Mucosa of descending colon (tissue), 3 donors: ENCODE measurements at regions not wholly inside any gene's neighbourhood (a gene's known extent, or its start where the extent isn't known, plus 50 kb on each side); places are given as distances from the start of the nearest gene placed in this dataset.

Experiments
- ATAC-seq: fragments of 200-7000 bp; cut with Tn5 transposase; one replicate; pipeline ENCODE4 v1.9.1; 2020; ENCODE audit warnings: mild to moderate bottlenecking, moderate library complexity
- DNase-seq, 3 donors: peaks; one replicate each; pipeline ENCODE4 v3.0.0-alpha.2; 2020
- H3K36me3 ChIP-seq: fragments of 200-600 bp; one replicate; pipeline ENCODE4 v1.8.0; 2021; ENCODE audit warnings: low read depth, mild to moderate bottlenecking
- H3K4me1 ChIP-seq: fragments of 200-600 bp; one replicate; pipeline ENCODE4 v1.8.0; 2021; ENCODE audit warnings: low read depth, mild to moderate bottlenecking
- H3K4me3 ChIP-seq: fragments of 200-600 bp; one replicate; pipeline ENCODE4 v1.8.0; 2021; ENCODE audit warnings: mild to moderate bottlenecking
- H3K9me3 ChIP-seq: fragments of 200-600 bp; one replicate; pipeline ENCODE4 v1.8.0; 2021; ENCODE audit warnings: mild to moderate bottlenecking
- intact Hi-C, 2 donors: fragments of 100-400 bp; cut with DNase I in 1 of 2; cut with micrococcal nuclease in 1 of 2; formaldehyde crosslinking; loops; one replicate each; pipeline versions ENCODE4 v1.11.0 to v1.11.1; 2022; cut with DNase I, micrococcal nuclease
- TF ChIP-seq, protein P1 (sequence below): fragments of 200-600 bp; IDR thresholded peaks from one replicate; pipeline ENCODE4 v1.8.0; 2022; ENCODE audit warnings: antibody characterized with exemption, mild to moderate bottlenecking
- donor health status: DM: no; HTN: no; CAD: no; lungs with moderate emphysema.
- donor health status: DM: no; HTN: no; CAD: no.
- donor health status: DM: no; HTN: yes; CAD: no.

DNA sequence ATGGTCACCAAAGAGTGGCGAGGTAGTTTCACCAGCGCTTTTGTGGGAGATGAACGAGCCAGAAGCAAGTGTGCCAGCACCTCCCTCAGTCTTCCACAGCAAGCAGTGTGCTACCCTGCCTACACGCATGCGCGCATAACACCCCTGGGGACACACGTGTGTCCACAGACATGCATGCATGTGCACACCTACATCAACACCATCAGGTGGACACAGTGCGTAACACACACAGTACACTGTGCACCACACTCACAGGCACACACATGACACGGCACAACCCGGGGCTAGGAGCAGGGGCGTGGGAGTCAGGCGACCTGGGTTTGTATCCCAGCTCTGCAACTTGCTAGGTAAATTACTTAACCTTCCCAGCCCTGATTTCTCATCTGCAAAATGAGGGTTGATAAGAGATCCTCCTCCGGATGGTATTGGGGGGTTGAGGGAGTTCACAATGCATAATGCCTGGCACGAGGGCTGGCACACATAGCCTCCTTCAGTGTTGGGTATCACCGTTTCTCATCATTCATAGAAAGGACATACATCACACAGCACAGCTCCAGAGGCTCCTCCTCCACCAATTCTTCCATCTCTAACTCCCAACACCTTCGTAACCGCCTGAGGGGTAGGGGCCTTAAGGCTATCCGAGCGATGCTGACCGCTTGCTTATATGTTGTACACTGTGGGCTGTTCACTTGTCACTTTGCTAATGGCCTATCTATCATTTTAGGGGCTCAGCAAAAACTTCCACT is 174.9 kb downstream of the SMAD6 start:
- Histone ChIP-seq H3K36me3 (no peaks in the 10 kb centered on the region), H3K4me3 (no peak overlapping the region), H3K9me3 (no peaks in the 10 kb centered on the region), H3K4me1 (no peaks in the 10 kb centered on the region)
- TF ChIP-seq, protein P1, sequence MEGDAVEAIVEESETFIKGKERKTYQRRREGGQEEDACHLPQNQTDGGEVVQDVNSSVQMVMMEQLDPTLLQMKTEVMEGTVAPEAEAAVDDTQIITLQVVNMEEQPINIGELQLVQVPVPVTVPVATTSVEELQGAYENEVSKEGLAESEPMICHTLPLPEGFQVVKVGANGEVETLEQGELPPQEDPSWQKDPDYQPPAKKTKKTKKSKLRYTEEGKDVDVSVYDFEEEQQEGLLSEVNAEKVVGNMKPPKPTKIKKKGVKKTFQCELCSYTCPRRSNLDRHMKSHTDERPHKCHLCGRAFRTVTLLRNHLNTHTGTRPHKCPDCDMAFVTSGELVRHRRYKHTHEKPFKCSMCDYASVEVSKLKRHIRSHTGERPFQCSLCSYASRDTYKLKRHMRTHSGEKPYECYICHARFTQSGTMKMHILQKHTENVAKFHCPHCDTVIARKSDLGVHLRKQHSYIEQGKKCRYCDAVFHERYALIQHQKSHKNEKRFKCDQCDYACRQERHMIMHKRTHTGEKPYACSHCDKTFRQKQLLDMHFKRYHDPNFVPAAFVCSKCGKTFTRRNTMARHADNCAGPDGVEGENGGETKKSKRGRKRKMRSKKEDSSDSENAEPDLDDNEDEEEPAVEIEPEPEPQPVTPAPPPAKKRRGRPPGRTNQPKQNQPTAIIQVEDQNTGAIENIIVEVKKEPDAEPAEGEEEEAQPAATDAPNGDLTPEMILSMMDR = no peak
- no peak for DNase-seq
- ATAC-seq = no peak
- intact Hi-C loops = no loop called here

DNA sequence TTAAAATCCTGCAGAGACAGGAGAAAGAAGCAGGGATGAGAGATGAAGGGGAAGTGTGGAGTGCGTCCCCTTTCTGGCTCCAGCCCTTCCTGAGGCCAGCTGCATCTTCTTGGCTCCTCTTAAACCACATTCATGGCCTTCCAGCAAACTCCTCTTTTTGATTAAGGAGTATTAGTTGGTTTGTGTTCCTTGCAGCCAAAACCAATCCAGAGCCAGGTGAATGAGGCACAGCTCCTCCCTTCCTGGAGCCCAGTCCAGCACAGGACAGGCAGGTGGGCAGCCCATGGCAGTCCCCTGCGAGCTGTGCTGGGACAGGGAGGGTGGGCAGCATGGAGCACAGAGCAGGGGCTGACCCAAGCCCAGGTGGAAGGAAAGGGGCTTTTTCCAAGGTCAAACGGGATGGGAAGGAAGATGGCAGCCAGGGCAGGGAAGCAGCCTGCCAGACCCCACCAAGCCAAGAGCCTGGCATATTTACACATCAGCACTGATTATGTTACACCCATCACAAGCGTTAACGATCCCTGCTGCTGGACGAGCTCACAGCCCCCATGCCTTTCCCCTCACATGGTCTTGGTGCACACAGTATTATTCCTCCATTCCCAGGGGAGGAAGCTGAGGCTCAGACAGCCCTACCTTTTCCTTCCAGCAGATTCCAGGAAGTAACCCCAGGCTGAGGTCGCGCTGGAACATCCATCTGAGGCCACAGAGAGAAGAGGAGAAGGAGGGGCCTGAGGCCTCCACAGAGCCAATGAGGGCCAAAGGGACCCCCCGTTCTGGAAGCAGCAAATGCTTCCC is 175.6 kb downstream of the SMAD6 start:
- no peak for DNase-seq
- no peaks in the 10 kb centered on the region for H3K36me3 ChIP-seq

DNA sequence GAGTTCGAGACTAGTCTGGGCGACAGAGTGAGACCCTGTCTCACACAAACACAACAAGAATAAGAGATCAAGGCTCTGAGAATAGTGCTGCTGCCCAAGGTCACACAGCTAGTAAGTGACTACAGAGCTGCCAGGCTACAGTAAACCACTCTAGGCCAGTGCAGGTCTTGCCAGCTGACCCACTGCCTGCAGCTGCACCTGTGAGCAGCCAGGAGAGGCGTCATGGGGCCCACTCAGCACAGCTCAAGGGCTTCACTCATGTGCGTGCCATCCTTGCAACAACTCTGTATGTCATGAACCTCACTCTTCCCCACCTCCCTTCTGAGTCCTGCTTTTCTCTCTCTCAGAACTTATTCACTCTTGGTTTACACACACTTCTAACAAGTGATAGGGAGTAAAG is 176.7 kb downstream of the SMAD6 start:
- H3K9me3 ChIP-seq = no peaks in the 10 kb centered on the region
- ATAC-seq = no peak
- no peaks in the 10 kb centered on the region for H3K4me1 ChIP-seq
- H3K36me3 ChIP-seq = no peaks in the 10 kb centered on the region
- no peak for DNase-seq
- intact Hi-C loops = no loop called here
- no peak overlapping the region for H3K4me3 ChIP-seq
- TF ChIP-seq, protein P1 = no peak

More for the DNA sequence above, 175.6 kb downstream of the SMAD6 start:
- intact Hi-C loops = no loop called here
- no peaks in the 10 kb centered on the region for H3K9me3 ChIP-seq
- TF ChIP-seq, protein P1 = no peak
- H3K4me3 ChIP-seq = no peak overlapping the region
- H3K4me1 ChIP-seq = no peaks in the 10 kb centered on the region
- no peak for ATAC-seq

DNA sequence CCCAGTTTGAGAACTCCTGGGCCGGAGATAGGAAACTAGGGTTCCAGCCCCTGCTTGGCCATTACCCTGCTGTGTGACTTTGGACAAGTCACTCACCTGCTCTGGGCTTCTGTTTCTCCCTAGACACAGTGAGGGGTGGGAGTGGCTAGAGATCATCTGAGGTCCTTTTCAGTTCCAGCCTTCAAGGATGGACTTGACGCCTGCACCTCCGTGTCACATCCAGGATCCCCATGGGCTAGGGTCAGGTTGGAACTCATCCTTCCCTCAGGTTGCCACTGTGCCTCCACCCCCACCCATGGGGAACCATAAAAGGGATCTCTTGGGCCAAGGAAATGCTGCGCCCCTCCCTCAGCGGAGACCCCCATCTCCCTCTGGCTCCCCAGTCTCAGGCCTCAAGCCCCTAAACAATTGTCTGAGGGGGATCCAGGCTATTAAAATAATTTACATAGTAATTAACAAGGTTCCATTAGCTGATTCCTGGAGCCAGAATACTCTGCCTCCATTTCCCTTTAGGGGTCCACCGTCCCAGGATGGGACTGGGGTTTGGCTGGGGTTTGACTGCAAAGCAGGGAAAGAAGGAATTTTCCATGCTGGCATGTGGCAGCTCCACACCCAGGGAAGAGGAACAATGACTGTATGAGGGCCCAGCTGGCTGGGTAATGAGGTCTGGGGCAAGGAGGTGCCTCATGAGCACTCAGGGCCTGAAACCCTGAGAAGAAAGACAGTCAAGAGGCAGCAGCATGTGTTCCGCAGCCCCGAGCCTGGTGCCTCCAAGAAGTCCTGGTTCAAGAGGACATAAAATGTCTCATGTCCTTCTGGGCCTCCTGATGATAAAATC is 177.7 kb downstream of the SMAD6 start:
- Histone ChIP-seq H3K9me3 (no peaks in the 10 kb centered on the region), H3K4me1 (no peaks in the 10 kb centered on the region), H3K36me3 (no peaks in the 10 kb centered on the region), H3K4me3 (no peak overlapping the region)
- DNase-seq (no peak), ATAC-seq (no peak)
- intact Hi-C loops = no loop called here
- TF ChIP-seq, protein P1 = no peak

DNA sequence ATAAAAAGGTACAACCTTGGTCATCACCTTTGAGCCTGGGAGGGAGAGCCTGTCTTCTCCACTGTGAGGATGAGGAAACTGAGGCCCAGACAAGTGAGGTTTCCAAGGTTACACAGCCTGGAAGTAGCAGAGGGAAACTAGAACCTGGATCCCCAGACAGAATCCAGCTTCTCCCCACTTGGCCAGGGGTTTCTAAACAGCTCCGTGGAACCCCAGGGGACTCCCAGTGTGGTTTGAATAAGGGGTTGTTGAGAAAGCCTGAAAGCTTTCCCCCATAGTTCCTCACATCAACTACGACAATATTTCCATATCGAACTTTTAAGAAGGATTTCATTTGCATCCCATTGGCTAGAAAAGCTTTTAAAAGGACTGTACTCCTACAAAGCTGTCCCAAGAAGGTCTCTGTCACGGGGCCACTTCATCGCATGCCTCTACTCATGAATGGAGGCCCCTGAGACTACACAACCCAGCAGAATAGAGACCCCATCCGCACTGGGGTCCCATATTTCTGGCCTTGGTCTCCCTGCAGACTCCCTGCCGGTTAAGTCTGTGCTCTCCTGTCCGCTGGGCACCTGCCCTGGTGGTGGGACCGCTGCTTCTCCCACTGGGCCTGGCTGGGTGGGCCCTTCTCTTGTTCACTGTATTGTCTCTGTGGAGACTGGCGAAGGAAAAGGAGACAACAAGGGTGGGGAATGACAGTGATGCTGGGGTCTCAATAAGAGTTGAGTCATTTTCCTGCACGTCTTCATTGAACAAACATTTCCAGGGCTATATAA is 178.5 kb downstream of the SMAD6 start:
- H3K4me3 ChIP-seq = no peak overlapping the region

More for the DNA sequence above, 178.5 kb downstream of the SMAD6 start:
- ATAC-seq = no peak
- TF ChIP-seq, protein P1 = no peak
- no peak for DNase-seq
- H3K9me3 ChIP-seq = no peaks in the 10 kb centered on the region
- intact Hi-C loops = no loop called here
- no peaks in the 10 kb centered on the region for H3K4me1 ChIP-seq
- no peaks in the 10 kb centered on the region for H3K36me3 ChIP-seq
